Fibroblast of skin of abdomen (primary cell): ENCODE measurements at regions not wholly inside any gene's neighbourhood (a gene's known extent, or its start where the extent isn't known, plus 50 kb on each side); places are given as distances from the start of the nearest gene placed in this dataset.
"Not testable (repeated sequence)": the region's sequence is repeated elsewhere in the genome, so short reads cannot be mapped to it uniquely, and the experiment has no call there.

ENCODE experiments used
- DNase-seq: peaks from one replicate; pipeline ENCODE4 v3.0.0-alpha.2; 2013

DNA sequence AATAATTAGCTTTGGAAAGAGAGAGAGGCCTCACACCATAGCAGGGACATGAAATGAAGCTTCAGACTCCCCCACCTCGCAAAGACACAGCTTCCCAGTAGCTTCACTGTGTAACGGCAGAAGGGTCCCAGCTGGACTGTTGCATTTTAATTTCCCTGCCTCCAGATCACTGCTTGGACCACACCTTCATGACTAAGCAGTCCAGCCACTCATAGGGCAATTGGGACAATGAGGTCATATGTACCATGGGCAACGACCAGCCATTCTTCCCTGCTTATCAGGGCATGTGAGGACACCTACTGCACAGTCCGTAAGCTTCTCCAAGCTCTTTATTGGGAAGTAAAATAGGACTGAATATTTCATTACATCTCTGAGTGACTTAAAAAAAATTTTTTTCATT is 183.0 kb downstream of the MREG start:
- no peak for DNase-seq

DNA sequence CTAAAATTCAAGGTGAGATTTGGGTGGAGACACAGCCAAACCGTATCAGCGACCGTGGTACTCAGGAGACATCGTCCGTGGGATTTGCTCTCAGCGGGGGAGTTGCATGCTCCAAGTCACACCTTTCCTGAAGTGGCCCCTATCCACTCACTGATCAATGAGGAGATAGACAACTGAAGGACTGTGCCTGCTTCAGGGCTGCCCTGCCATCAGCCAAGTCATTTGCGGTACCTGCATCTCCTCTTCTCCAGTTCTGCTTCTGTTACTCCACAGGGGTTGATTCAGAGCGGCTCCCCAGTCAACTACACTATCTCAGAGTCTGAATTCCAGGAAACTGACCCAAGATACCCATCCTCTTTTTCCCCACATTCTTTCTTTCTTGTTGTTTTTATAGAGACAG is 184.1 kb downstream of the MREG start:
- no peak for DNase-seq

DNA sequence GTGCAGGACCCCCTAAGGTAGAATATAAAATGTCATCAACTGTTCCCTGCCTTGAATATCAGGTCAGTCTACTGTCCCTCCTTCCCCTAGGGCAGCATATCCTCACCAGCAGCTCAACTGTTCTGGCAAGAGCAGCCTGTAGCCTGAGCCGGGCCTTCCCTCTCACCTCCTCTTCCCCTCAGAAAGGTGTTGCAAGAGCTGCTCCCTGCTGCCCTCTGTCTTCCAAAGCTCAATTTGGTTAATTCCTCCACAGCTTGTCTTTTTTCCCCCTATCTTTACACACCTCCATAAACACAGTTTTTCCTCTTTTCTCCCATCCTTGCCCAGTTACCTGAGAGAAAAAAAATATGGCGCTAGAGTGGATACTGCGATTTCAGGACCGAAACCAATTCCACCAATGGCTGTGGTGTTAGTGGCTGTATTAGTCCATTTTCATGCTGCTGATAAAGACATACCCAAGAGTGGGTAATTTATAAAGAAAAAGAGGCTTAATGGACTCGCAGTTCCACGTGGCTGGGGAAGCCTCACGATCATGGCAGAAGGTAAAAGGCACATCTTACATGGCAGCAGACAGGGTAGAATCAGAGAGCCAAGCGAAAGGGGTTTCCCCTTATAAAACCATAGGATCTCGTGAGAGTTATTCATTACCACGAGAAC is 184.7 kb downstream of the MREG start:
- DNase-seq, result peak; percentile 58

DNA sequence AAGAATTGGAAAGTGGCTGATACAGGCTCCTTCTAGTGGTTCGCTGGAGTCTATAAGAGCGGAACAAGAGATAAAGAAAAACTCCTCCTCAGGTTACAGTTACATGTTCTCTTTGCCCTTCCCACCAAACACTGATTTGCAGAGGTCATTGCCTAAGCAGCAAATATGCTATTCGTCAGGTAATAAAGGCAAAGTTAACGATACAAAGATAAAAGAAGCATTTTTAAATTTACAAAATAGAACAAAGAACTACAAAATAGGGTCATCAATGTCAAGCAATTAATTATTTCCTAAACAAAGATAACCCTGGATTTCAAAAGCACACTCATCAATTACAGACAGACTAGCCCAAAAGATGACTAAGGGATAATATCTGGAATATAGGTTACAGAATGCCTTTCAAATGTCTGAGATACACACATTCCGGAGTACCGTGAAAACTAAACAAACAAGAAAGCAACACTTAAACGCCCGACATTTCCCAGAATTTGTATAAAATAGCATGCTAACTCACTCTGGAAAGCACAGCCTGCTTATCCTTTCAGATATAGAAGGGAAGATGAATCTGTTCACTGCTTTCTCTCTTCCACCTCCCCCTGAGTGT is 186.4 kb downstream of the MREG start:
- DNase-seq, result peak; percentile 38

DNA sequence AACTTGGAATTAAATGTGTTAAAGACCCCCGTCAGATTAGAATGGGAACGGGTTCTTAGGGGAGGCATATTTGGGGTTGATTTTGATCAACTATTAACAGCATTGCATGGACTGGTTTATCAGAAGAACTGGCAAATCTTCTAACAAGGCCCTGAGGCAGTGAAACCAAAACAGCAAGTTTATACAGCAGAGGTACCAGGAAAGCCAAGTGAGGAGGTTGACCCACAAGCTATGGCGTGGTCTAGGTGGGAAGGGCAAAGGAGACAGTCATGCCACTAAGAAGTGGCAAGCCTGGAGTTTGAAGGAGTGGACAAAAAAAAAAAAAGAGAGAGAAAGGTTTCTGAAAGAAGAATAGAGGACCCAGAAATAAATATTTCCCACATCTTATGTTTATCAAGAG is 187.0 kb downstream of the MREG start:
- DNase-seq, result no peak

DNA sequence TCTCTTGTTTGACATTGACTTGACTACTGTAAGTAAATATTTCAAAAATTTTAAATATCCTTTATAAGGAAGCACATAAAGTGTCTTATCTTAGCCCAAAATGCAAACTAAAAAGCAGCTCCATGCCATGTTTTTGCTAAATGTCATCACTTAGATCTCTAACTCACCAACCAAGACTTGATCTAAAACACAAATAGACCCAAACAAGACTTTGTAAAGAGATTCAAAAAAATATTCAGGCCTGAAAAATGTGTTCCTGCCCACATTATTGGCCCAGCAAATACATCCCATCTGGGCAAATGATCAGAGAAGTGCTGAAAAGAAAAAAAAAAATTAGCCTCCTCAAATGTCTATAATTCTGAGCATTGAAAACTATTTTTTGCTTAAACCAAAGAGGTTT is 187.6 kb downstream of the MREG start:
- peak; percentile 93 for DNase-seq

DNA sequence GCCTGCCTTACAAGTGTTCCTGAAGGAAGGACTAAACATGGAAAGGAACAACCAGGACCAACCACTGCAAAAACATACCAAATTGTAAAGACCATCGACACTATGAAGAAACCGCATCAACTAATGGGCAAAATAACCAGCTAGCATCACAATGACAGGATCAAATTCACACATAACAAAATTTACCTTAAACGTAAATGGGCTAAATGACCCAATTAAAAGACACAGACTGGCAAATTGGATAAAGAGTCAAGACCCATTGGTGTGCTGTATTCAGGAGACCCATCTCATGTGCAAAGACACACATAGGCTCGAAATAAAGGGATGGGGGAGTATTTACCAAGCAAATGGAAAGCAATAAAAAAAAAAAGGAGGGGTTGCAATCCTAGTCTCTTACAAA is 192.1 kb downstream of the MREG start:
- DNase-seq, result not testable (repeated sequence)

DNA sequence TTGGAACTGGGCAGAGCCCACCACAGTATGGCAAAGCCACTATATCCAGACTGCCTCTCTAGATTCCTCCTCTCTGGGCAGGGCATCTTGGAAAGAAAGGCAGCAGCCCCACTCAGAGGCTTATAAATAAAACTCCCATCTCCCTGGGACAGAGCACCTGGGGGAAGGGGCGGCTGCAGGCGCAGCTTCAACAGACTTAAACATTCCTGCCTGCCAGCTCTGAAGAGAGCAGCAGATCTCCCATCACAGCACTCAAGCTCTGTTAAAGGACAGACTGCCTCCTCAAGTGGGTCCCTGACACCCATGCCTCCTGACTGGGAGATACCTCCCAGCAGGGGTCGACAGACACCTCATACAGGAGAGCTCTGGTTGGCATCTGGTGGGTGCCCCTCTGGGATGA is 193.6 kb downstream of the MREG start:
- not testable (repeated sequence) for DNase-seq

DNA sequence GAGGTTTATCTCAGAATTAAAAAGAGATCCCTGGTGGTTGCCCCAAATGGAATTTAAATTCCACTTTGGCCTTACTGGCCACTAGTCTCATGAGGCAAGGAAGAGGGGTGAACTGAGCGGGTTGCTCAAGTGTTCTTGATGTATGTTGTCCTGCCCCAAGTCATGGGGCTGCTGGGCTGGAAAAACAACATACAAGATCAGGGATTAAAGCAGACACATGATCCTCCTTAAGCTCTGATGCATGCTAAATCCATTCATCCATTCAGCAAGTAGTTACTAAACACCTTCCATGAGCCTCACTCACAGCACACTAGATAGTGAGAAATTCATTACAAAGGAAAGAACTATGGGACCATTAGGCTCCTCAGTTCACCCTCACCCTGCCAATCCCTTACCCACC is 196.3 kb downstream of the MREG start:
- DNase-seq, result no peak

DNA sequence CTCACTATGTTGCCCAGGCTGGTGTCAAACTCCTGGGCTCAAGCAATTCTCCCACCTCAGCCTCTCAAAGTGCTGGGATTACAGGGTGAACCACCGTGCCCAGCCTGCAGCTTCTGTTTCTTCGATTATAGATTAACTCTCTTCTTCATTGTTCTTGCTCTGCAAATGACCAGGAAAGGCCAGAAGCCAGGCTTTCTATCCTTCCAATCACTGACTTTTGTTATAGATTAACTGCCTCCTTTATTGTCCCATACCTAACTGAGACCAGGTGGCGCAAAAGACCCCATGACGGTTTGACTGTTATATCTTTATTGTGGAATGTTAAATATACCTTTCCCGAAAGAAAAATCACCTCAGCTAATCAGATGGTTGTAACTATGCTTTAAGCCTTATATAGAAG is 196.9 kb downstream of the MREG start:
- DNase-seq, result no peak

DNA sequence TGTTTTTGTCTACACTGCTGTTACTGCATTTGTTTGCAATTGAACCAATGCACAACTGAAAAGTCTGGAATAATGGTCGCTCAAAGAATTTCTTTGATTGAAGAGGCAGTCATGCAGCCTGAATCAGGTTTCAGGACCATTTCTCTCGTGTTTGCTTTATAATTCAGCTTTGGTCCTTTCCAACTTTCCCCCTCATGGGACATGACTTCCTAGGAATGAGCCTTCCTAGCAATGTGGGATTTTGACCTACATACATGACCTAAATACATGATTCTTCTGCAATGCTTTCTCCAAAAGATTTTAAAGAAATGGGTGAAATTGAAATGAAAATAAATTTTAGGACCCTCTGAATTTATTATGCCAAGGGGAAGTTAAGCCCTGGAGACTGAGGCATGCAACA is 197.4 kb downstream of the MREG start:
- no peak for DNase-seq

DNA sequence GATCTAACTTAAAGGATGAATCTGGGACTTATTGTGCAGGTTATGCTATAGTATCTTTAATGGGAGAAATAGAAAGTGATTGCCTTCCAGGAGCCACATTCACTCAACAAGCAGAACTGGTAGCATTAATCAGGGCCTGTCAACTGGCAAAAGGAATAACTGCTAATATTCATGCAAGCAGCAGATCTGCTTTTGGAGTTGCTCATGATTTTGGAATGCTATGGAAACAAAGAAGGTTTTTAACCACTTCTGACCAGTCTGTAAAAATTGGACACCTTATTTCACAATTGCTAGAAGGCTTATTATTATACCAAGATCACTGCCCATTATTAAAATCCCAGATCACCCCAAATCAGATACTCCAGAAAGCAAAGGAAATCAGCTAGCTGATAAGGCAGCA is 200.4 kb downstream of the MREG start:
- peak; percentile 84 for DNase-seq

DNA sequence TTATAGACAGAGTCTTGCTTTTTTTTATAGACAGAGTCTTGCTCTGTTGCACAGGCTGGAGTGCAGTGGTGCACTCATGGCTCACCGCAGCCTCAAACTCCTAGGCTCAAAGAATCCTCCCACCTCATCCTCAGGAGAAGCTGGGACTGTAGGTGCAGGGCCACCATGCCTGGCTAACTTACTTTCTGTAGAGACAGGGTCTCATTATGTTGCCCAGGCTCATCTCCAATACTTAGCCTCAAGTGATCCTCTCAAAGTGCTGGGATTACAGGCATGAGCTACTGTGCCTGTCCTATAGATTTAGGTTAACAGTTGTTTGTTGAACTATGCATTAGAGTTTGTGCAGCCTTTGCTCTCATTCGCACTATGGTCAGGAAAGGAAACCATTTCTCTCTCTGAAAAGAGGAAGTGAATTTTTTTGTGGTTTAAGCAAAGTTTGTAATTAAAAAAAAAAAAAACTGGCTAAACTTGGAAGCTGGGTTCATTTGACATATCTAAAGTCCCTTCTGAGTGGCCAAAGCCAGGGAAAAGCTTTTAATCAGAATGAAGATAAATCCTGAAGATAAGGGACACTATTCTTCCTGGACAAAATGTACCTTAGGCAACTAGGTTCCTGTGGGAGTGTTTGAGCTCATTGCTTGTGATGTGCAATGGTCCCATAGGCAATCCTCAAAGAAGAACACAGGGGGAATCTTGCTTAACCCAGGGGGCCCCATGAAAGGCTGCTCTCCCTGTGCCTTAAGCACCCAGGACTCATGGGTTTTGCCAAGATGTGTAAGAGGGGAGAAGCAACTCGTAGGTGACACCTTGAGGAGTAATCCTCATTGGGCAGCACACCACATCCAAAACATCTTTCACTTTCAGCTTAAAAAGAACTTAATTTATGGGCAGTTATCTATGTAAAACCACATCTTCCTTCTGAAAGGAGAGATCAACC is 201.7 kb downstream of the MREG start:
- DNase-seq, result no peak

DNA sequence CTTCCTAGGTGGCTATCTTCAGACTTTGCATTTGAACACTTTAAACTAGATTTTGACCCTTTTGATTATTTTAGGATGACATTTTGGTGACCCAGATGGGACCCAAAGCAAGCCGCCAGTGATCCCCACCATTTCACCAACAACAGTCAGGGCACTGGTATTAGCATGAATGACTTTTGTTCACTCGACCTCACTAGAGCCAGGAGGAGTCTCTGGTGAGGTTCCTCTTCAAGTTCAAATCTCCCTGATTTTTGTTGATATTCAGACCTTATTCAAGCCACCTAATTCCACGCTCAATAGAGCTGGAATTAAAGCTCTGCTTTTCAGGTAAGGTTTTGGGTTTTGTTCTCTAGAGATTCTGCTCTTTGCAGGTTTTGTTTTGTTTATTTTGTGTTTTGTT is 202.3 kb downstream of the MREG start:
- no peak for DNase-seq

DNA sequence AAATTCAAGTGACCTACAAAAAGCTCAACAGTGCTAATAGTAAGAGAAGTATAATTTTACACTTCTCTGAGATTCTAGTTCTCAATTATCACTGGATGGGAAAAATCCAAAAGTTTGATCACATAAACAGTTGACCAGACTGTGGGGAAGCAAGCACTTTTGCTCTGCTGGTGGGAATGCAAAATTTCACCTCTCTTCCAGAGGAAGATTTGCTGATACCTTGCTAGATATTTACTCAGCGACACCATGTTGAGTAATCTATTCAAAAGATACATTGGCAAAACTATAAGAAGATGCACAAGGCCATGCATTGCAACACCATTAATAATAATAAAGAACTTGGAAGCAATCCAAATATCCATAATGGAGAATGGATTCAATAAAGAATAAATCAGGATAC is 204.4 kb downstream of the MREG start:
- no peak for DNase-seq

DNA sequence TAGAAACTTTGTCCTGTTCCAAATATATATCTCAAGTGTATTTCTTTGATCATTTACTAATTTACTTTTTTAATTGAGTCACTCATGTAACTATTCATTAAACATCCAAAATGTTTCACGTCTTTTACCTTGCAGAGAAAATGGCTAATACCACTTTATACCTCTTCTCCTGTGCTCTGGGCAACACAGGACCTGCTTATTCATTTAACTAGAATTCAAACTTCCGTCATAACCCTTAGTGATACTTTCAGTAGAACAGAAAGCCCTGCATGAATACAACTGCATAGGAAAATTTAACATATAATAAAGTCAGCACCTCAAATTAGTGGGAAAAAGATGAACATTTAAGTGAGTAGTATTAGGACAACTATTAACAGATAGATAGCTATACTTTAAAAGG is 205.2 kb downstream of the MREG start:
- DNase-seq, result no peak

DNA sequence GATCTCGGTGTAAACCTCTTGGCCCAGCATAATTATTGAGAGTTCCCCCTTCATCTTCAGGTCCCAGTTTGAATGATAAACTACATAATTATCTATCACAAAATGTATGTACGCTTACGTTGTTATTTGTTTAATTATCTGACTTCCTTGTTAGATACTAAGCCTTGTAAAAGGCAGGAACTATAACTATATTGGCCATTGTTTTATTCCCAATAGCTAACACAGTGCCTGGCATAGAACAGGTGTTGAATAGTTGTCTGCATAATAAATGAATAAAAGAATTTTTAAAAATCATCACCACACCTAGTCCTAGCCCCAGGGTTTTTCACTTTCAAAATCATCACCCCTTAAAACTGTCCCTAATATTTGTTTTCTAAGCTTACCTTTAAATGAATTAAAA is 207.9 kb downstream of the MREG start:
- no peak for DNase-seq

DNA sequence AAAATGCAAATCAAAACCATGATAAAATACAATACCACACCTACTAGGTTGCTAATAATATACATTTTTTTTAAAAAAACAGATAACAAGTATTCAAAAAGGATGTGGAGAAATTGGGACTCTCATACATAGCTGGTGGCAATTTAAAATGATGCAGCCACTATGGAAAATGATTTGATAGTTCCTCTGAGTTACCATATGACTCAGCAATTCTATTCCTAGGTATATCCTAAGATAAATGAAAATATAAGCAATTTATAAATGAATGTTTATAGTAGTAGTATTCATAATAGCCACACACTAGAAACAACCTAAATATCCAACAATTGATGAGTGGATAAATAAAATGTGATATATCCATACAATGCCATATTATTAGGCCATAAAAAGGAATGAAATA is 210.2 kb downstream of the MREG start:
- DNase-seq, result no peak

DNA sequence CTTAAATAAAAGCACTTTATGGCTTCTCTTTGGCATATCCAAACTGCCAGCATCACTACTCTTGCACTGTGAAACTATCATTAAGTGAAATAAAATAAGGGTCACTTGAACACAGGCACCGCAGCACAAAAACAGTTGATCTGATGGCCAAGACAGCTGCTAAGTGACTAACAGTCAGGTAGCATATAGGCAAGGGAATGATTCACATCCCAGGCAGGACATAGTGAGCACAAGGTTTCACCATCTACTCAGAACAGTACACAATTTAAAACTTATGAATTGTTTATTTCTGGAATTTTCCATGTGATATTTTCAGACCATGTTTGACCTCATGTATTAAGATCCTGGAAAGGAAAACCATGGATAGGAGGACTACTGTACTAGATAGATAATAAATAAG is 214.2 kb downstream of the MREG start:
- no peak for DNase-seq

DNA sequence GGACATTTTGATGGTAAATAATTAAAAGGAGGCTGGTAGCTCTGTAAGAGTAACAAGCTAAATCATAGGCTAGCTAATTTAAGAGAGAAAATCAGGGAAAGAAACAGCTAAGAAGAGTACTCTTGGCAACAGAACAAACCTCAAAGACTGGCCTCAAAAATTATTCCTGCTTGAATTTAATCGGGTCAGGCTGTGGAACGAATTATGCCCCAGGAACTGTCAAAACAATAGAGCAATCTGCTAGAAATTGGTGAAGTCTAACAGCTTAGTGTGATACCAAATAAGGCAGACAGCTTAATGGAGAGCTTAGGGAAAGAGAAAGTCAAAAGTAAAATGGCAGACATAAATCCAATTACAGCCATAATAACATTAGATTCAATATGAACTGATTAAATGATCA is 215.7 kb downstream of the MREG start:
- DNase-seq, result peak; percentile 84

DNA sequence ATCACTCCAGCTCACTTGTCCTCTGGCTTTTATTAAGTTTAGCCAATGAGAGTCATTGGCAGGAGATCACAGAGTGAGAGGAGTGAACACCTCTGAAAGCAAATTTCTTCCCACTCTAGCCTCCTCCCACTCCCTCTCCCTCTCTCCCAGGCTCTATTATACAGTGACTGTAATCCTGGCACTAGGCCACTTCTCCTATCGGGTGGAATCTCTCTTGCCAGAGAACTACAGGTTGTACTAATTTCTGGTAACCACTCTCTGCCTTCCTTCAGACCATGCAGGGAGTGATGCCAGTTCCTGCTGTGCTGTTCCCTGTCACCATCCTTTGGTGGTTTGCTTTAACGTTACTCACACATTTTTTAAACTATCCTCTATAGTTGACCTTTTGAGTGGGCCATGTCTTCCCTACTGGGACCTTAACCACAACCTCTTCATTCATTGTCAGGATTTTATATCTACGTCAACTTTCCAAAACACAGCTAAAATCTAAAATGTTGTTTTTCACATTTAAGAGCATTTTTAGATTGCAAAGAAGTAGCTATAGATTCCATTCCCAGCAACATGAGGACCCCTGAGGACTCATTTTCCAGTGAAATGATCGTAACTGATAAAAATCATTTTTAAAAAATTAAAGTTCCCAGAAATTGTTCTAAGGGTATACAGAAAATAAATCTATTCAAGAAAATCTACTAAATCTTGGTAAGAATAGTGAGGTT is 217.1 kb downstream of the MREG start:
- peak; percentile 82 for DNase-seq

DNA sequence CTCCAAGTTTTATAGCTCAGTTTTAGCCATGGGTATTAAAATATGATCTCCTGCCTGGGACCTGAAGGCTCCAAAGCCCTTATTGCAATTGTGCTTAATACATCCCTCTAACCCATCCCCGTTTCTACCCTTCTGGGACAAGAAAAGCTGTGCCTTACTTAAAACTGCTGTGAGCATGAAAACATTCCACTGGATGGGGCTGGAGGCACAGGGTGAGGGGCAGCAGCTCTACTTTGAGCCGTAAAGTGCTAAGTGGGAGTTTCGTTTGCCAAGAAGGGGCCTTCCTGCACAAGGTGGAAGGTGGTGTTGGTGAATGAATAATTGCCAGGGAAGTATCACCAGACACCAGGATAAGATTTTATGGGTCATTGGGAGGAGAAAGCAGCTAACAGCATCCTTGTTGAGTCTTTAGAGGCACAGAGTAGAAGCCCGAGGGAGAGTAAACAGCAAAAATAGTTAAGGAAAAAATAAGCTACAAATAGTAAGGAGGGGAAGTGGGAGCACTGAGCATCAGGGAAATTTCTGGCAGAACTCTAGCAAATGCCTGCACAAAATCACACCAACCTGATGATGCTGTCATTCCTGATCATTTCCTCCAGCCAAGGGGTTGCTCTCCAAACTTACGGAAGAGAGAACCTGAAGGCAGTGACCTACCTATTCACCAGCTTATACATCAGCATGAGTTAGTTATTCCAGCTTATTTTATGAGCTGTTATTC is 218.4 kb downstream of the MREG start:
- DNase-seq, result no peak
